HG03342 (cell line): ENCODE measurements at regions not wholly inside any gene's neighbourhood (a gene's known extent, or its start where the extent isn't known, plus 50 kb on each side); places are given as distances from the start of the nearest gene placed in this dataset.
"Not testable (repeated sequence)": the region's sequence is repeated elsewhere in the genome, so short reads cannot be mapped to it uniquely, and the experiment has no call there.

Experiments
- ATAC-seq: cut with Tn5 transposase; IDR thresholded peaks from one replicate; pipeline ENCODE4 v1.9.1; 2021; ENCODE audit warnings: mild to moderate bottlenecking, moderate library complexity; ENCODE audit not compliant: unreplicated experiment

DNA sequence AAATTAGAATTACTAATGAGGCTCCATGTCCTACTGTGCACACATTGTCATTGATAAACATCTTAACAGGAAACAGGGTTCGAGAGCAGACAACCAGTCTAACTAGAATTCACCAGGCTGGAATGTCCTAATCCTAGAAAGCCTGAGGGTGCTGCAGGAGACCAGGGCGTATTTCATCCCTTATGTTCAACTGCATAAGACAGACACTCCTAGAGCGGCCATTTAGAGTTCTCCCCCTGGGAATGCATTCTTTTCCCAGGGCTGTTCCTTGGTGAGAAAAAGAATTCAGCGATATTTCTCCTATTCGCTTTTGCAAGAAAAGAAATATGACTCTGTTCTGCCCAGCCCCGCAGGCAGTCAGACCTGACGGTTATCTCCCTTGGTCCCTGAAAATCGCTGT, 486.0 kb downstream of the REEP3 start:
- ATAC-seq: no peak

DNA sequence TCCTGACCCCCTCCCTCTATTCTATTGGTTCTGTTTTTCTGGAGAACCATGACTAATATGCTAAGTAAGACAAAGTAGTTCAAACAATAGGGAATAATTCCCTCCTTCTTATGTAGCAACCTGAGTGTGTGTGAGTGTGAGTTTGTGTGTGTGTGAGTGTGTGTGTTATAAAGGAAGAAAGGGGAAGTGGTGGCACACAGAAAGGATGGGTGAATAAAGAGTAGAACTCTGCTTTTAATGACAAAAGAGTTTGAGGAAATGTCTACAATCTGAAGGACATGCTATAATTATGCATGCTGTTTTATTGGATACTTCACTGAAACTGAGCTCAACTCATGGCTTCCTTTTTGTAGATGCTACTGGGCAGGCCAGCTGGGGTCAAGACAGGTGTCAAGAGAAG, 489.5 kb downstream of the REEP3 start:
- ATAC-seq: no peak

DNA sequence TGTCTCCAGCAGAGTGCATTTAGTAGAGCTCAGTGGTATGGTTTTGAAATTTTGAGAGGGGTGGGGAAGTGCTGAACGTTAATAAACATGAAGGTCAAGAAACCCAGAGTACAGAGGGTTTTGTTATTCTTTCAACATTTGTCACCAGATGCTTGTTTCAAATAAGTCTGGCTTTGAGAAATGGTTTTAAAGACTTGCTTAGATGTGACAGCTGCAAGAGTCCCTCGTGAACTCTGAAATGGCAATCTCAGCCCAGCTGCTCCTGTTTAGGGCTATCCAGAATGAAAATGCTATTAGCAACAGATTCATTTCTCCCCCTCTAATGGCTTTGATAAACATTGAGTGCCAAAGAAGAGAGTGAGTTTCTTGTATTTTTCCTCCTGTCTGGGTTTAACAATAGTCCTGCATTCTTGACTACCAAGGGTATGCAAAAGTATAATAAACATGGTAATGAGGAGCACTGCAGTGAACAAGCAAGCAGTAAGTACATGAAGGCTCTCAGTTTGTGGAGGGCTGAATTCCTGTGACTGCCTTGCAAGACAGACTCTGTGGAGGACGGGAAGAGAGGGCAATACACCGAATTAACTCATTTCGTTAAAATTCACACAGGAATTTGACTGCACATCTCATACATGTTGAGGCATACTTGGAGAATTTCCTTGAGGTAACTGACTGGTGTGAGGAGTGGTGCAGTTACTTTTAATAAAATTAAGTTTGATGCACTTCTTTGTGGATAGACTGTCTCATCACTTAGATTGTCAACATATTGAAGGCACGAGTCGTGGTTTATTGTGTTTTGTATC, 490.9 kb downstream of the REEP3 start:
- no peak for ATAC-seq

DNA sequence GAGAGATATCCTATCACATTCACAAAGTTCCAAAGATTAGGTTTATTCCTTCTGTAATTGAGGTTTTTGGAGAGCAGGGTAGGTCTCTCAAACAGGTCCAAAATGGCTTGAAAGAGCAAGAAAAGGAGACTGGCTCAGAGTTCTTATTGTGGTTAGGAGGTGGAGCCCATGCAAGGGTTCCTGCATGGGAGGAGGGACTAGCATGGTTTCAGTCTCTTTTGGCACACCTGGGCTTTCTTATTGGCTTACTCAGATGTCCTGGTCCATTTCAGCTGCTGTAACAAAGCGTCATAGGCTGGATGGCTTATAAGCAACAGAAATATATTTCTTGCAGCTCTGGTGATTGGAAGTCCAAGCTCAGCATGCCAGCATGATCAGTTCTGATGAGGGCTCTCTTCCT, 493.1 kb downstream of the REEP3 start:
- no peak for ATAC-seq

DNA sequence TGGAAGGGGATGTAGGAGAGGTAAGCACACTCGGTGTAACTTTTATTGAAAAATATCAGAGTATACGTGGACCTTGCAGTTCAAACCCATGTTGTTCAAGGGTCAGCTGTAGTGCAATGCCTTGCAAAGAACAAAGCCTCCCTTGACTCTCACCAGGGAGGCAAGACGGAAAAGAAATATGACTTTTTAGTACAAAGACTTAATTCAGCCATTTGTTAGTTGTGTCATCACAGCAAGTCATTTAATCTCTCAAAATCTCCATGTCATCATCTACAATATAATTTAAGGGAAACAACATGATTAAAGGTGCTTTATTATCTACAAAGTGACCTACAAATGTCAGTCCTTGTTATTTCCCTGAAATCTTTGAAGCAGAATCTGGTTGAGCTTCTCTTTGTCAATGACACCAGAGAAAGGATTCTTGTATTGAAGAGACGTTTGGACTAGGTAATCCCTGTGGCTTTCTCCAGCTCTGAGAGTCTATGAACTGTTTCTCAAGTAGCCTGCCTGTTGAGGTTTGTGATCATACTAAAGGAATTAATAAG, 502.8 kb downstream of the REEP3 start:
- no peak for ATAC-seq

DNA sequence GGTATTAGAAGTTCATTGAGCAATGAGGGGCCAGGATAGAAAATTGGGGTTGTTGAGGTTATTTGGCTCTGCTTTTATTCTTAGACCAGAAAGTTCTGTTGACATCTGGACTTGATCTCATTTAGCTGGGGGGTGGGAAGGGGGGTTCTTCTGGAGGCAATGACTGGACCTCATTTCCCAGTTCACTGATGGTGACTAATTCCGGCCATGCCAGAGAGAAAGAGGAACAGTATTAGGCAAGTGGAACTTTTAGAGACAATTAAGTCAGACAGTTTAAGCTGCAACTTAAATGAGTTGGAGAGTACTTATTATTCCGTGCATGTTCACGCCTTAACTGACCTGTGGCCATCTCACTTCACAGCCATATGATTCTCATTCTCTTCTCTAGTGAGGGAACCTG, 512.5 kb downstream of the REEP3 start:
- ATAC-seq: no peak

DNA sequence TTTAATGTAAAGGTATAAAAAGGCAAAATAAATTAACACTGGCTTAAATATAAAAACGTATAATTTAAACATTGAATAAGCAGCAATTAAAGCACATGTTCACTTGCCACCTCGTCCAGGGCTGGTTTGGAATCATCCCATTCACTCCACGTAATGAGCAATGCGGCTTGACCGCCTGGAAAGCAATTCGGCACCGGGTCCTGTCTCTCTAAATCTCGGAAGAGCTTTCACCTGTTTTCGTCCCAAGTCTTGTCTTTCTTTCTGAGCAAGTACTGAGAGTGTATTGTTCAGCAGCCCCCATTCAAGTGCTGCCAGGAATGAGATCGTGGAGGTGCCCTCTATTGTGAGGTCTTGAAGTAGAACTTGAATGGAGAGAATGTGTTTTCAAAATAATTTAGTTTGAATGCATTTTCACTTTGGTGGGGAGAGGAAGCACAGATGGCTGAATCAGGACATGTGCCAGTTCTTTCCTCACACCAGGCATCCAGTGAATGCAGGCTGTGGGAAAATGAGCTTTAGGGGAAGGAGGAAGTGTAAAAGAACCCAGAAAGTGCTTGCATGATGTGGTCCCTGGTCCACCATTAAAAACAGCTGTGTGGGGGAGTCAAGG, 515.2 kb downstream of the REEP3 start:
- no peak for ATAC-seq

DNA sequence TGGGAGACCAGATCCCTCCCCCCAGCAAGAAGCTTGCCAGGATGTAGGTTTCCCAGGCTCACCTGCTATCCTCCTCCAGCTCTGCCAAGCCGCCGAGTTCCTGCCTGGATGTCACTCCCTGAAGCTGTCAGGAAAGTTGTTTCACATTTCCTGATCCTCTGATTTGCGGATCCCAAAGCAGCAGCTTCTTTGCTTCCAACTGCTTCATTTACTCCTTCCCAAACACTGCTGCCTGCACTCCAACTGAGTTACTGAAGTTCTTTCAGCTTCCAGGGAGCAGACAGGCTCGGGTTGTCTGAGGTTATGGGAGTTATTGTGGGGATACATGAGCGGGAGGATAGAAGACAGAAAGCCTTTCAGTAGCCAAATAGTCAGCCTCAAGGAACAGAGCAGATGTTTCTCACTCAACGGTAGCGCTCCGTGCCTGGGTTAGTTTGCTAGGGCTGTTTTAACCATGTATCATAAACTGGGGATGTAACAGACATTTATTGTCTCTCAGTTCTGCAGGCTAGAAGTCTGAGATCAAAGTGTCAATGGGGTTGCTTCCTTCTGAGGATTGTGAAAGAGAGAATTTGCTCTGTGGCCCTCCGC, 516.0 kb downstream of the REEP3 start:
- ATAC-seq: no peak

DNA sequence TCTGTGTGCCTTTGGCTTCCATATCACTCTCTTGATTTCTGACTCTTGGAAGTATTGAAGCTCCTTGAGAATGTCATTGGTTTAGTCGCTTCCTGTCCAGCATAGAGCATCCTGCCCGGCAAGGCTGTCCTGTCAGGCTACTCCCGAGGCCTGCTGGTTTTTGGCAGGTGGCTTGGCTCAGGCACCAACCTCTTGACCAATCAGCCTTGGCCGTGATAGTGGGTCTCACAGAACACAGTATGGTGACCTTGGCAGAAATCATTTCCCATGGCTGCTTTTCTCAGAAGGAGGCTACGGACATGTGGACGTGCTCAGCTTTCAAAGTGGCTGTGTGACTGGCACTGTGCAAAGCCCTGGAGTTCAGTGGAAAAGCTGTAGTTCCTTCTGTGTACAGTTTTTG, 516.9 kb downstream of the REEP3 start:
- no peak for ATAC-seq

DNA sequence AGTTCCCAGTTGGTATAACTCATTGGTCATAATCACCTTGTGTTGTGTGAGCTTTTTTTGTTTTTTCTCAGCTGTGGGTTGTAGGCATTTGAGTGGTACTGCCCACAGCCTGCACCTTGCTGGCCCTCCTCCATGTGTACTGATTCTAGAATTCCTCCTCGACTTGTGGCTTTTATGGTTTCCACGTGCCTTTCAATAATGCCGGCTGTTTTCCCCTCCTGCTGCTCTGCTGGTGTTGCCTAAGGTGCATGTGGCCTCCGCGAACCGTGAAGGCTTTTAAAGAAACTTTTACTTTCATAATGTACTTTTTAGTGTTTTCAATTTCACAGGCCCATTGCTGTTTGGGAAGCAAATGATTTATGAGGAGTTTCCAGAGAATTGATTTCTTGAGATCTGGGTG, 518.0 kb downstream of the REEP3 start:
- ATAC-seq: no peak

DNA sequence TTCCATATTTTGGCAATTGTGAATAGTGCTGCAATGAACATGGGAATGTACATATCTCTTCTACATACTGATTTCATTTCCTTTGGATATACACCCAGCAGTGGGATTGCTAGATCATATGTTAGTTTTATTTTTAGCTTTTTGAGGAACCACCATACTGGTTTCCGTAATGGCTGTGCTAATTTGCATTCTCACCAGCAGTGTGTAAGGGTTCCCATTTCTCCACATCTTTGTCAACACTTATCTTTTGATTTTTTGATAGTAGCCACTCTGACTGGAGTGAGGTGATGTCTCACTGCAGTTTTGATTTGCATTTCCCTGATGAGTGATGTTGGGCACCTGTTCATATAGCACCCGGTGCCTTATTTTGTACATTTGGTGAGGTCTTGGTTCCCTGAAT, 519.6 kb downstream of the REEP3 start:
- peak; percentile 21 for ATAC-seq

DNA sequence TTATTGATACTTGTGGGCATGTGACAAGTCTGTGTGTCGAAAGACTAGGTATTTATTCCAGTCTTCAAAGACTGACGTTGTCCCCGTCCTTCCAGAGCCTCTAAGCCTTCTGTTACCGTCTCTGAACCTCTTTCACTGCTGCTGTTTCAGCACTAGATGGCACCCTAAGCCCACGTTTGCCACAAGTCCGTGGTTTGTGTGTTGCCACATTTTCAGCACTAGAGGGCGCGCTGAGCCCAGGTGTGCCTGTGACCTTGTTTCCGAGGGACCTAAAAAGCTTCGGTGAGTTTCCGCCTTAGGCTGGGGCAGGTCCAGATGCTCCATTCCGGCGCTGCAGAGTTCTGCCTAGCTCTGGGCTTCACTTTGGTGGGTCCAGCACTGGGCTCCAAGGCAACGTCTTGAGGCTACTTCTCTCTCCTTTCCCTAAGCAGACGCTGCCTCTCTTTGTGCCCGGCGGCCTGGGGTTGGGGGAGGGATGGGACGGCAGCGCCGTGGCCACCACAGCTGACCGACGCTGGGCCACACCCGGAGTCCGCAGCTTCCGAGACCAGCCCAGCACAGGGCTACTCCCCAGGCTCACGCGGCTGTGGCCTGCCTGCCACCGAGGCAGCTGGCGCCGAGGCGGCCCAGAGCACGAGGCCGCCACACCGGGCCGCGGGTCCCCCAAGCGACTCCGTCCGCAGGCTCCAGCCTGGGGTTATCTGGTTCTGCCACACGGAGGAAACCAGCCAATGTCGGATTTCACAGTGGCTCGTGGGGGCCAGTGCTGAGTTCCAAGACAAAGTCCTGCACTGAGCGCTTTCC, 520.2 kb downstream of the REEP3 start:
- peak; percentile 95 for ATAC-seq

DNA sequence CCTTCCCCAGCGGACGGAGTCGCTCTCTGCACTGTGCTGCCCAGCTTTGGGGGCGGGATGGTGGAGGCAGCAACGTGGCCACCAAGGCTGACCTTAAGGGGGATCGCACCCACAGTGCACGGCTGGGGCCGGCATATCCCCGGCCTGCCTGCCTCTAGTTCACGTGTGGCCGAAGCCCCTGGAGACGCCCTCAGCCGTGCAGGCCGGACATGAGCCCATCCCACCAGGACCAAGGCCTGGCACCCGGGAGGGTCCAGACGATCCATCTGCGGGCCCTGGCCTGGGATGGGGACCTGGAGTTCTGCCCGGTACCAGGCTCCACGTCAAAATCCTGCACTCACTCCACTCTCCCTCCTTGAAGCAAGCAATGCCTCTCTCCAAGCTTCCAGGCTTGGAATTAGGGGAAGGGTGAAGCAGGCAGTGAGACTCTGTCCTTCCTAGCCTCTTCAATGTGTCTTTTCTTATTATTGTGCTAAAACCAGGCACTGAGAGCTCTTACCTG, 520.8 kb downstream of the REEP3 start:
- ATAC-seq: no peak

DNA sequence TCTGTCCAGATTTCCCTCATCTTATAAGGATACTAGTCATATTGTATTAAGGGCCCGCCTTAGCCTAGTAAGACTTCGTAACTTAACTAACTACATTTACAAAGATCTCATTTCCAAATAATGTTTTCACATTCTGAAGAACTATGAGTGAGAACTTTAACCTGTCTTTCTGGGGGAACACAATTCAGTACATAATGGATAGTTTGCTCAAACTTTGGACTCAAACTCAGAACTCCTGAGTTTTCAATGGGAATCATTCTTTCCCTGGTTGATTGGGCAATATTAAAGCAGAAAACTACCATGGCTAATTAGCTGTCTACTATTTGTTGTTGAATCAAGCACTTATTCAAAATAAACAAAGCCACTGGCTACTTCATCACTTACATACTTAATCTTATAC, 522.9 kb downstream of the REEP3 start:
- no peak for ATAC-seq

DNA sequence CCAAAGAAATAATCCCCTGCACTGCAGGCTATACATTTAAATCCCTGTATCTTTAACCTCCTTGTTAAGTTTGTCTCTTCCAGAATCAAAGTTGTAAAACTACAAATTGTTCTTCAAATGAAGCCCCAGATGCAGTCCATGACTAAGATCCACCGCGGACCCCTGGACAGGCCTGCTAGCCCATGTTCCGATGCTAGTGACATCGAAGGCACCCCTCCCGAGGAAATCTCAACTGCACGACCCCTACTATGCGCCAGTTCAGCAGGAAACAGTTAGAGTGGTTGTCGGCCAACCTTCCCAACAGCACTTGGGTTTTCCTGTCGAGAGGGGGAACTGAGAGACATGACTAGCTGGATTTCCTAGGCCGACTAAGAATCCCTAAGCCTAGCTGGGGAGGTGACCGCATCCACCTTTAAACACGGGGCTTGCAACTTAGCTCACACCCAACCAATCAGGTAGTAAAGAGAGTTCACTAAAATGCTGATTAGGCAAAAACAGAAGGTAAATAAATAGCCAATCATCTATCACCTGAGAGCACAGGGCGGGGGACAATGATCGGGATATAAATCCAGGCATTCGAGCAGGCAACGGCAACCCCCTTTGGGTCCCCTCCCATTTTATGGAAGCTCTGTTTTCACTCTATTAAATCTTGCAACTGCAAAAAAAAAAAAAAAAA, 523.9 kb downstream of the REEP3 start:
- not testable (repeated sequence) for ATAC-seq

DNA sequence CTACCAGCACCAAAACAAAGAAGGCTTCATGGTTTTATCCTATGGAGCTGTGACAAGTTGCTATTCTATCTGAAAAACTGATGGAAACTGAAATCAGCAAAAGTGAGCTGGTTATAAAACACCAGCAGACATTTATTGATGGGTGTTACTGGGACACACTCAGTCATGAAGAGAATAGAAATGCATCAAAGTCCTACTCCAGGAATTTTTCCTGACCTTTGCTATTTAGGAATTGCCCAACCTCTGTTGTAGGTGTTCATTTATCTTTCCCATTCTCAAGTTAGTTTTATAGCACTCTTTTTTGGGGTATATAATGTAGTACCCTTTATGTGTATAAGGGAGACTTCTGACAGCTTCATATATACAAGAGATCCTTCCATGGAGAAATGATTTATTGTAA, 533.2 kb downstream of the REEP3 start:
- no peak for ATAC-seq

DNA sequence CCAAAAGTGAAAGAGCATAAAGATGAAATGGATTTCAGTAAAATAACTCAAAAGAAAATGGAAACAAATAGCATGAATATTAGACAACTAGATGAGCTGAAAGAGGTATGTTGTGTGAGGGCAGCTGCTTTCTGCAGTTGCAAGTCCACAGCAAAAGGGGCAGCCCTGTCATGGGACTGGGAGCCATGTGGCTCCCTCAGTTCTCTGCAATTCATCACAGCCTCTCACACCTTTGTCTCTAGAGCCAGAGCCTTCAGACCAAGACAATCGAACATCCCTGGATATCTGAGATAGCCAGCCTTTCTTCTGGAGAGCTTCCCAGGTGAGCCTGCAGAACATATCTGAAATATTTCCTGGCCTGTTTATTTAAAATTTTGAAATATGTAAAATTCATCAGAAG, 538.7 kb downstream of the REEP3 start:
- no peak for ATAC-seq

DNA sequence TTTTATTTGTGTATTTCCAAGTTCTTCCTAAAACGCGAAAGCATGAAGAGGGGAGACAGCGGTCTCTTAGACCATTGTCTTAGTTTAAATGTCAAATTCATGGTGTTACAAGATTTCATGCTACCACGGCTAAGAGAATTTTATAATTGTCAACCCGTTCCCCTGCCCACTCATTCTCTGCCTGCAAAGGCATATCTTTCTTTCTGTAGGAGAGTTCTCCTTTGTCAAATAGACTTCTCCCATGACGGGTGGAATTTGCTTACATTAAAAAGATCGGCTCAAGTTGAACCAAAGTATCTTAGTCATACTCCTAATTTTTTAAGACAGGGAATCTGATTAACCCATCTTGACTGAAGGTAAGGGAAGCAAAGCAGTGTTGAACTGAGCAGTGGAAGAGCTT, 539.2 kb downstream of the REEP3 start:
- ATAC-seq: no peak

DNA sequence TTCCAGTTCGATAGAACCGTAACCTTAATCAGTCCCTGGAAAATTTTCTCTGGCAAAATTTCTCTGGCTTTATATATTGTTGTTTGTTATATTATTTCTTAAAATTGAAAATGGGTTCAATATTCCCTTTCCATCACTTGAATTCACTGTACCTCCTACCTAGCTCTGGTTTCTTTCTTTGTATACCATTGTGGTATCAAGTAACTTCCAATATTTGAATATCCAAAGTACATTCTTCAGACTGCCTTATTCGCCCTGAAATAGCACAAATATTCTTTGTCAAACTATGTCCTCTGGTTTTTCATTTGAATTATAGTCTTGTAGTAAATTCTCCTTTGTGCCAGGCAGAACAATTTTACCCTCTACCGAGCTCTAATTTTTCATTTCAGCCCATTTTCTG, 541.6 kb downstream of the REEP3 start:
- no peak for ATAC-seq

DNA sequence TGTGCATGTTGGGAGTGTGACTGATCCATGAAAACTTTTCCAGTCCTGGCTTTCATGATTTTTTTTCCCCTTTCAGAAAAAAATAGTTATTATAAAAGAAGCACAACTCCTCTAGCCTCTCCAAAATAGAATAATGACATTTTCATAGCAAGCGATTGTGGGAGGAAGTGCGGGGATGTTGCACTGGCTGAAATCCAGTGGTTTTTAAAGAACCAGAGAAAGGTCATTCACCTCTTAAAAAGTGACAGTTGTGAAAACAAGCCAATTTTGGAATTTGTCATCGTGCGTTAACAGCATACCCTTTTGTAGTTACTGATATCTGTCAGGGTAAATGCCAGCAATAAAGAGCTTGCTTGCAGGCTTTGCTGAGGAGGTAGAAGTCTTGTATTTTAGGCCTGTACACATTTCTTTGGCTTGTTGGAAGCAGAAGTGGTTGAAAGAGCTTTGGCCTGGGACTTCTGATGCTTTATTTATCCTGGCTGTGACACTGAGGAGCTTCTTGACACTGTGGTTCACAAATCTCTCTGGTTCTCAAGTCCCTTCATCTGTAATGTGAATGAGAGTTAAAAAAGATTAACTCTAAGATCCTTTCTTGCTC, 545.9 kb downstream of the REEP3 start:
- ATAC-seq: no peak
